ENCODE measurements at regions not wholly inside any gene's neighbourhood (a gene's known extent, or its start where the extent isn't known, plus 50 kb on each side); places are given as distances from the start of the nearest gene placed in this dataset.

GRCh38 chr2:116319001-116319400 is 1495.5 kb upstream of the DDX18 start:
- TF ChIP-seq CTCF (IDR thresholded peaks at IDR 0.05), result no peak
- Histone ChIP-seq H3K27ac (no peak overlapping the region), H3K27me3 (replicated peaks; ENCODE audit: insufficient read depth) (no peaks in the 10 kb centered on the region), H3K4me1 (ENCODE audit: control insufficient read depth in 1 of 2, low read depth in 2 of 2) (no peaks in the 10 kb centered on the region), H3K4me3 (no peak overlapping the region), H3K36me3 (no peaks in the 10 kb centered on the region), H3K9me3 (no peaks in the 10 kb centered on the region)
- DNase-seq (ENCODE audit: low spot score) (no peak), ATAC-seq (ENCODE audit: insufficient number of reproducible peaks, low FRiP score, low read depth) (no peak)

- TF ChIP-seq CTCF (IDR thresholded peaks at IDR 0.05), result no peak
- H3K4me1 ChIP-seq (ENCODE audit: control insufficient read depth in 1 of 2, low read depth in 2 of 2), result no peaks in the 10 kb centered on the region
- no peaks in the 10 kb centered on the region for H3K36me3 ChIP-seq
- ATAC-seq (ENCODE audit: insufficient number of reproducible peaks, low FRiP score, low read depth) (no peak), DNase-seq (ENCODE audit: low spot score) (no peak)
- H3K27ac ChIP-seq, result no peak overlapping the region
- no peaks in the 10 kb centered on the region for H3K9me3 ChIP-seq
- H3K27me3 ChIP-seq (replicated peaks; ENCODE audit: insufficient read depth), result no peaks in the 10 kb centered on the region
- H3K4me3 ChIP-seq, result no peak overlapping the region
Measured at GRCh38 chr2:116319935-116320334, 1494.6 kb upstream of the DDX18 start.

- no peak for TF ChIP-seq CTCF (IDR thresholded peaks at IDR 0.05)
Measured at GRCh38 chr2:116329280-116329679, 1485.2 kb upstream of the DDX18 start.

GRCh38 chr2:116340690-116341089 is 1473.8 kb upstream of the DDX18 start:
- Histone ChIP-seq H3K4me1 (ENCODE audit: control insufficient read depth in 1 of 2, low read depth in 2 of 2) (no peaks in the 10 kb centered on the region), H3K9me3 (no peaks in the 10 kb centered on the region), H3K36me3 (no peaks in the 10 kb centered on the region), H3K4me3 (no peak overlapping the region), H3K27ac (no peak overlapping the region), H3K27me3 (replicated peaks; ENCODE audit: insufficient read depth) (no peaks in the 10 kb centered on the region)
- TF ChIP-seq CTCF (IDR thresholded peaks at IDR 0.05), result no peak
- DNase-seq (ENCODE audit: low spot score) (no peak), ATAC-seq (ENCODE audit: insufficient number of reproducible peaks, low FRiP score, low read depth) (no peak)

More at GRCh38 chr2:116329280-116329679, 1485.2 kb upstream of the DDX18 start:
- Histone ChIP-seq H3K9me3 (no peaks in the 10 kb centered on the region), H3K36me3 (no peaks in the 10 kb centered on the region), H3K4me3 (no peak overlapping the region), H3K27me3 (replicated peaks; ENCODE audit: insufficient read depth) (no peaks in the 10 kb centered on the region), H3K4me1 (ENCODE audit: control insufficient read depth in 1 of 2, low read depth in 2 of 2) (no peaks in the 10 kb centered on the region), H3K27ac (no peak overlapping the region)
- ATAC-seq (ENCODE audit: insufficient number of reproducible peaks, low FRiP score, low read depth) (no peak), DNase-seq (ENCODE audit: low spot score) (no peak)

- no peak overlapping the region for H3K4me3 ChIP-seq
- TF ChIP-seq CTCF (IDR thresholded peaks at IDR 0.05), result no peak
Measured at GRCh38 chr2:116366212-116366611, 1448.3 kb upstream of the DDX18 start.

More at GRCh38 chr2:116366212-116366611, 1448.3 kb upstream of the DDX18 start:
- ATAC-seq (ENCODE audit: insufficient number of reproducible peaks, low FRiP score, low read depth) (no peak), DNase-seq (ENCODE audit: low spot score) (no peak)
- Histone ChIP-seq H3K4me1 (ENCODE audit: control insufficient read depth in 1 of 2, low read depth in 2 of 2) (no peaks in the 10 kb centered on the region), H3K36me3 (no peaks in the 10 kb centered on the region), H3K9me3 (no peaks in the 10 kb centered on the region), H3K27ac (no peak overlapping the region), H3K27me3 (replicated peaks; ENCODE audit: insufficient read depth) (no peaks in the 10 kb centered on the region)

Measured in thoracic aorta (tissue), 2 donors.